Transverse colon (tissue), 3 donors: ENCODE measurements at regions not wholly inside any gene's neighbourhood (a gene's known extent, or its start where the extent isn't known, plus 50 kb on each side); places are given as distances from the start of the nearest gene placed in this dataset.
"Not testable (repeated sequence)": the region's sequence is repeated elsewhere in the genome, so short reads cannot be mapped to it uniquely, and the experiment has no call there.

Experiments used
- EP300 ChIP-seq: sonication (generic); formaldehyde crosslinking; IDR thresholded peaks from one replicate; pipeline ENCODE4 v1.6.1; 2017; ENCODE audit warnings: antibody characterized with exemption, low read depth
- POLR2A ChIP-seq: fragments of 450-650 bp; IDR thresholded peaks from one replicate; pipeline ENCODE4 v1.6.1; 2016; ENCODE audit warnings: antibody characterized with exemption, mild to moderate bottlenecking, moderate library complexity
- TF ChIP-seq, protein P1 (sequence below), 5 experiments: fragments of 200-600 bp in 3 of 5; fragments of 450-650 bp in 2 of 5; sonication (generic) in 3 of 5; IDR thresholded peaks; 1 replicate in 2 of 5; 2 replicates in 3 of 5; pipeline ENCODE4 v1.5.1; 2016 to 2017; ENCODE audit warnings: antibody characterized with exemption in 5 of 5, inconsistent platforms in 3 of 5, mild to moderate bottlenecking in 2 of 5, moderate library complexity in 1 of 5

- TF ChIP-seq, protein P1, sequence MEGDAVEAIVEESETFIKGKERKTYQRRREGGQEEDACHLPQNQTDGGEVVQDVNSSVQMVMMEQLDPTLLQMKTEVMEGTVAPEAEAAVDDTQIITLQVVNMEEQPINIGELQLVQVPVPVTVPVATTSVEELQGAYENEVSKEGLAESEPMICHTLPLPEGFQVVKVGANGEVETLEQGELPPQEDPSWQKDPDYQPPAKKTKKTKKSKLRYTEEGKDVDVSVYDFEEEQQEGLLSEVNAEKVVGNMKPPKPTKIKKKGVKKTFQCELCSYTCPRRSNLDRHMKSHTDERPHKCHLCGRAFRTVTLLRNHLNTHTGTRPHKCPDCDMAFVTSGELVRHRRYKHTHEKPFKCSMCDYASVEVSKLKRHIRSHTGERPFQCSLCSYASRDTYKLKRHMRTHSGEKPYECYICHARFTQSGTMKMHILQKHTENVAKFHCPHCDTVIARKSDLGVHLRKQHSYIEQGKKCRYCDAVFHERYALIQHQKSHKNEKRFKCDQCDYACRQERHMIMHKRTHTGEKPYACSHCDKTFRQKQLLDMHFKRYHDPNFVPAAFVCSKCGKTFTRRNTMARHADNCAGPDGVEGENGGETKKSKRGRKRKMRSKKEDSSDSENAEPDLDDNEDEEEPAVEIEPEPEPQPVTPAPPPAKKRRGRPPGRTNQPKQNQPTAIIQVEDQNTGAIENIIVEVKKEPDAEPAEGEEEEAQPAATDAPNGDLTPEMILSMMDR (IDR thresholded peaks at IDR 0.05) = not testable (repeated sequence)
- not testable (repeated sequence) for TF ChIP-seq EP300, POLR2A
Observed at GRCh38 chr7:6924523-6924922, 98.4 kb upstream of the CCZ1B start.
